Loucy (cell line): ENCODE measurements at regions not wholly inside any gene's neighbourhood (a gene's known extent, or its start where the extent isn't known, plus 50 kb on each side); places are given as distances from the start of the nearest gene placed in this dataset.

Experiments
- H2AFZ ChIP-seq: fragments of 200-600 bp; sonication (generic); 2 replicates; pipeline ENCODE4 v1.6.0; 2016; ENCODE audit warnings: antibody characterized with exemption, mild to moderate bottlenecking, low read length, moderate library complexity
- H3F3A ChIP-seq: fragments of 200-600 bp; 2 replicates; pipeline ENCODE4 v1.6.0; 2016; ENCODE audit warnings: antibody characterized with exemption, low read depth, mild to moderate bottlenecking
- H3K27me3 ChIP-seq: fragments of 200-600 bp; sonication (generic); 2 replicates; pipeline ENCODE4 v1.6.1; 2014; ENCODE audit warnings: low read length, mild to moderate bottlenecking; ENCODE audit not compliant: insufficient read depth, poor library complexity, severe bottlenecking
- H3K36me3 ChIP-seq: fragments of 200-600 bp; sonication (generic); 2 replicates; pipeline ENCODE4 v1.6.1; 2016; ENCODE audit warnings: low read length; ENCODE audit not compliant: insufficient read depth
- H3K4me1 ChIP-seq: fragments of 200-600 bp; sonication (generic); 2 replicates; pipeline ENCODE4 v1.5.1; 2014; ENCODE audit warnings: low read length, mild to moderate bottlenecking; ENCODE audit not compliant: insufficient read depth, poor library complexity, severe bottlenecking
- H3K4me2 ChIP-seq: fragments of 200-600 bp; sonication (generic); 2 replicates; pipeline ENCODE4 v1.6.0; 2014; ENCODE audit warnings: antibody characterized with exemption, low read length, low read depth, mild to moderate bottlenecking; ENCODE audit not compliant: poor library complexity, severe bottlenecking
- H3K4me3 ChIP-seq: fragments of 200-600 bp; sonication (generic); 2 replicates; pipeline ENCODE4 v1.5.1; 2014; ENCODE audit warnings: low read length, mild to moderate bottlenecking, mixed read lengths; ENCODE audit not compliant: poor library complexity, severe bottlenecking
- H3K79me2 ChIP-seq: fragments of 200-600 bp; sonication (generic); 2 replicates; pipeline ENCODE4 v1.6.1; 2014; ENCODE audit warnings: low read length; ENCODE audit not compliant: insufficient read depth
- H3K9ac ChIP-seq: fragments of 200-600 bp; sonication (generic); 2 replicates; pipeline ENCODE4 v1.6.0; 2014; ENCODE audit warnings: mild to moderate bottlenecking, low read depth, low read length, moderate library complexity; ENCODE audit not compliant: poor library complexity, severe bottlenecking
- H3K9me2 ChIP-seq: fragments of 200-600 bp; sonication (generic); replicated peaks from 2 replicates; pipeline ENCODE4 v1.6.1; 2016; ENCODE audit warnings: low read depth, low read length, mixed read lengths
- H3K9me3 ChIP-seq: fragments of 200-600 bp; sonication (generic); 2 replicates; pipeline ENCODE4 v1.6.1; 2014; ENCODE audit warnings: mild to moderate bottlenecking, antibody characterized with exemption, low read length, low read depth; ENCODE audit not compliant: insufficient read depth
- H4K20me1 ChIP-seq: fragments of 200-600 bp; sonication (generic); 2 replicates; pipeline ENCODE4 v1.6.0; 2014; ENCODE audit warnings: antibody characterized with exemption, low read length, mild to moderate bottlenecking; ENCODE audit not compliant: insufficient read depth, poor library complexity, severe bottlenecking
- EZH2phosphoT487 ChIP-seq: fragments of 200-600 bp; IDR thresholded peaks from 2 replicates; pipeline ENCODE4 v1.6.1; 2018; ENCODE audit warnings: antibody characterized with exemption, mild to moderate bottlenecking, moderate library complexity, borderline replicate concordance
- TF ChIP-seq, protein P1 (sequence below): fragments of 200-600 bp; sonication (generic); conservative IDR thresholded peaks from 2 replicates; pipeline ENCODE4 v1.5.1; 2014; ENCODE audit warnings: mild to moderate bottlenecking, antibody characterized with exemption, low read length

DNA sequence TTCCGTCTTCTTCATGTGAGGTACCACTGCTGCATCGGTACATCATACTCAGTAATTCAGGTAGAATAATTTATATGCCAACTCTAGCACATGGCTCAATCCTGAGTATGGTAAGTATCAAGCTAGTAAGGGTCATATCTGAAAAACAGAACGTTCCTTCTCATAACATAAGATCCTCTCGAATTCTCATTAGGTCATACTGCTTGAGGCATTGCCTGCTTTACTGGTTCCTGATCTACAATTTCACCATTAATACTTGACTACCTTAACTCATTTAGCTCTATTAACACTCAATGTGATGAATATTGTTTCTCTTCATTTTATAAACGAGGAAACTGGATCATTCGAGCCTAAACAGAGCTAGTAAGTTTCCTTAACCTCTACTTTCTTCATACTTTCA lies 871.6 kb downstream of the BRINP3 start:
- Histone ChIP-seq H3K9me3 (no peaks in the 10 kb centered on the region), H3F3A (no peaks in the 10 kb centered on the region), H3K27me3 (no peaks in the 10 kb centered on the region), H3K9me2 (no peaks in the 10 kb centered on the region), H3K4me2 (no peak overlapping the region), H4K20me1 (no peaks in the 10 kb centered on the region), H3K36me3 (no peaks in the 10 kb centered on the region), H3K9ac (no peak overlapping the region), H2AFZ (no peak overlapping the region), H3K79me2 (no peaks in the 10 kb centered on the region), H3K4me1 (no peaks in the 10 kb centered on the region), H3K4me3 (no peak overlapping the region)
- no peak for TF ChIP-seq EZH2phosphoT487
- TF ChIP-seq, protein P1, sequence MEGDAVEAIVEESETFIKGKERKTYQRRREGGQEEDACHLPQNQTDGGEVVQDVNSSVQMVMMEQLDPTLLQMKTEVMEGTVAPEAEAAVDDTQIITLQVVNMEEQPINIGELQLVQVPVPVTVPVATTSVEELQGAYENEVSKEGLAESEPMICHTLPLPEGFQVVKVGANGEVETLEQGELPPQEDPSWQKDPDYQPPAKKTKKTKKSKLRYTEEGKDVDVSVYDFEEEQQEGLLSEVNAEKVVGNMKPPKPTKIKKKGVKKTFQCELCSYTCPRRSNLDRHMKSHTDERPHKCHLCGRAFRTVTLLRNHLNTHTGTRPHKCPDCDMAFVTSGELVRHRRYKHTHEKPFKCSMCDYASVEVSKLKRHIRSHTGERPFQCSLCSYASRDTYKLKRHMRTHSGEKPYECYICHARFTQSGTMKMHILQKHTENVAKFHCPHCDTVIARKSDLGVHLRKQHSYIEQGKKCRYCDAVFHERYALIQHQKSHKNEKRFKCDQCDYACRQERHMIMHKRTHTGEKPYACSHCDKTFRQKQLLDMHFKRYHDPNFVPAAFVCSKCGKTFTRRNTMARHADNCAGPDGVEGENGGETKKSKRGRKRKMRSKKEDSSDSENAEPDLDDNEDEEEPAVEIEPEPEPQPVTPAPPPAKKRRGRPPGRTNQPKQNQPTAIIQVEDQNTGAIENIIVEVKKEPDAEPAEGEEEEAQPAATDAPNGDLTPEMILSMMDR: no peak

GRCh38 chr1:189606795-189607476 lies 870.7 kb downstream of the BRINP3 start:
- Histone ChIP-seq H3K4me3 (no peak overlapping the region), H3K36me3 (no peaks in the 10 kb centered on the region), H3K9ac (no peak overlapping the region), H2AFZ (no peak overlapping the region), H3F3A (no peaks in the 10 kb centered on the region), H3K9me2 (no peaks in the 10 kb centered on the region), H4K20me1 (no peaks in the 10 kb centered on the region), H3K4me2 (no peak overlapping the region), H3K4me1 (no peaks in the 10 kb centered on the region), H3K9me3 (no peaks in the 10 kb centered on the region), H3K79me2 (no peaks in the 10 kb centered on the region), H3K27me3 (no peaks in the 10 kb centered on the region)
- TF ChIP-seq, protein P1: no peak
- no peak for TF ChIP-seq EZH2phosphoT487

DNA sequence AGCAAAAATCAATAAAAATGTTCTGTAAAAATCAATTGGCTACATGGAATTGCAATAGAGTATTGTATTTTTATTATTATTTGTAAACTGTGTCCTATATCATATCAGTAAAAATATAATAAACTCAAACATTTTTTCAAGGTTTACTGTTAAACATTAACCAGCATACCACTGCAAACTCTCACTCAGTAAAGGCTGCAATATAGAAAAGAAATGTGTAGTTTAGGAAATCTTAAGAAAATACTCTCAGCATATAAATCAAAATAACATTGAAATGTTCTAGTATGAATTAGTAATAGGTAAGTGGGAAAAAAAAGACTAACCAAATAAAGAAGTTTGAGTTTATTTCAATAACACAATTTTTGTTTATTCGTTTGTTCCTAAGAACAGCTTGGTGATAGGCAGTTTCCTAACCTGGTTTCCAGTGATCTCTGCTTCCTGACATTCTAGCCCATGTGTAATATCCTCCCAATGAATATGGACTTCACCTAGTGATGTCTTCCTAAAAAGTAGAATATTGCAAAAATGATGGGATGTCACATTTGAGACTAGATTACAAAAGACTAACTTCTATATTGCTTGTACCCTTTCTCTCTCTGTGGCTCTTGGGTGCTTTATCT lies 870.1 kb downstream of the BRINP3 start:
- Histone ChIP-seq H2AFZ (no peak overlapping the region), H3K79me2 (no peaks in the 10 kb centered on the region), H3K36me3 (no peaks in the 10 kb centered on the region), H3K4me1 (no peaks in the 10 kb centered on the region), H3K27me3 (no peaks in the 10 kb centered on the region), H4K20me1 (no peaks in the 10 kb centered on the region), H3K9ac (no peak overlapping the region), H3K9me2 (no peaks in the 10 kb centered on the region), H3K4me3 (no peak overlapping the region), H3K4me2 (no peak overlapping the region), H3F3A (no peaks in the 10 kb centered on the region), H3K9me3 (no peaks in the 10 kb centered on the region)
- TF ChIP-seq, protein P1: no peak
- no peak for TF ChIP-seq EZH2phosphoT487
